SK-N-SH treated with all-trans-retinoic acid at 6 μM for 48 hours (cell line): ENCODE measurements at regions not wholly inside any gene's neighbourhood (a gene's known extent, or its start where the extent isn't known, plus 50 kb on each side); places are given as distances from the start of the nearest gene placed in this dataset.

Experiments used
- ARNTL ChIP-seq: fragments of 450-650 bp; formaldehyde crosslinking; IDR thresholded peaks from 2 replicates; pipeline ENCODE4 v1.5.0; 2020; ENCODE audit warnings: low read depth, mild to moderate bottlenecking, moderate library complexity, borderline replicate concordance
- CREB5 ChIP-seq: fragments of 250-450 bp; sonication (Bioruptor Pico); IDR thresholded peaks from 2 replicates; pipeline ENCODE4 v1.5.1; 2020; ENCODE audit warnings: low read depth, mild to moderate bottlenecking, moderate library complexity
- ESRRG ChIP-seq: fragments of 250-450 bp; sonication (Bioruptor Pico); IDR thresholded peaks from 2 replicates; pipeline ENCODE4 v1.6.1; 2021; ENCODE audit warnings: mild to moderate bottlenecking
- ISL1 ChIP-seq: fragments of 250-450 bp; sonication (Bioruptor Pico); IDR thresholded peaks from 2 replicates; pipeline ENCODE4 v2.1.2; 2022; ENCODE audit warnings: mild to moderate bottlenecking, moderate library complexity
- PATZ1 ChIP-seq: fragments of 250-450 bp; sonication (Bioruptor Pico); IDR thresholded peaks from 2 replicates; pipeline ENCODE4 v1.8.0; 2020; ENCODE audit warnings: mild to moderate bottlenecking, moderate library complexity, borderline replicate concordance
- POU6F1 ChIP-seq: fragments of 250-450 bp; sonication (Bioruptor Pico); IDR thresholded peaks from 2 replicates; pipeline ENCODE4 v1.8.0; 2021; ENCODE audit warnings: low read depth, mild to moderate bottlenecking, moderate library complexity, borderline replicate concordance
- TCF4 ChIP-seq: fragments of 250-450 bp; sonication (Bioruptor Pico); IDR thresholded peaks from 2 replicates; pipeline ENCODE4 v1.8.0; 2021; ENCODE audit warnings: mild to moderate bottlenecking, moderate library complexity, borderline replicate concordance
- TOX ChIP-seq: fragments of 250-450 bp; sonication (Bioruptor Pico); IDR thresholded peaks from 2 replicates; pipeline ENCODE4 v1.8.0; 2021; ENCODE audit warnings: mild to moderate bottlenecking, moderate library complexity, borderline replicate concordance
- ZFP3 ChIP-seq: fragments of 250-450 bp; sonication (Bioruptor Pico); IDR thresholded peaks from 2 replicates; pipeline ENCODE4 v1.5.0; 2020; ENCODE audit warnings: mild to moderate bottlenecking, moderate library complexity
- ZFP30 ChIP-seq: fragments of 450-650 bp; formaldehyde crosslinking; IDR thresholded peaks from 2 replicates; pipeline ENCODE4 v1.5.0; 2022; ENCODE audit warnings: mild to moderate bottlenecking, moderate library complexity
- ZNF70 ChIP-seq: fragments of 450-650 bp; formaldehyde crosslinking; IDR thresholded peaks from 2 replicates; pipeline ENCODE4 v1.5.0; 2020; ENCODE audit warnings: mild to moderate bottlenecking, moderate library complexity
- ZNF8 ChIP-seq: fragments of 450-650 bp; formaldehyde crosslinking; IDR thresholded peaks from 2 replicates; pipeline ENCODE4 v1.5.0; 2020; ENCODE audit warnings: mild to moderate bottlenecking, moderate library complexity

- no peak for TF ChIP-seq ESRRG
- TF ChIP-seq PATZ1: no peak
- no peak for TF ChIP-seq TOX (CRISPR knock-in tag)
- TF ChIP-seq ZFP30 (CRISPR knock-in tag): no peak
- no peak for TF ChIP-seq POU6F1 (CRISPR knock-in tag)
- no peak for TF ChIP-seq ISL1 (CRISPR knock-in tag)
- TF ChIP-seq TCF4 (CRISPR knock-in tag): no peak
- no peak for TF ChIP-seq CREB5 (CRISPR knock-in tag)
- TF ChIP-seq ZNF70: no peak
- no peak for TF ChIP-seq ZNF8
- no peak for TF ChIP-seq ARNTL (CRISPR knock-in tag)
- no peak for TF ChIP-seq ZFP3 (CRISPR knock-in tag)
Measured at GRCh38 chr2:12314127-12314760, 402.5 kb upstream of the TRIB2 start.
